ENCODE measurements at regions not wholly inside any gene's neighbourhood (a gene's known extent, or its start where the extent isn't known, plus 50 kb on each side); places are given as distances from the start of the nearest gene placed in this dataset.

DNA sequence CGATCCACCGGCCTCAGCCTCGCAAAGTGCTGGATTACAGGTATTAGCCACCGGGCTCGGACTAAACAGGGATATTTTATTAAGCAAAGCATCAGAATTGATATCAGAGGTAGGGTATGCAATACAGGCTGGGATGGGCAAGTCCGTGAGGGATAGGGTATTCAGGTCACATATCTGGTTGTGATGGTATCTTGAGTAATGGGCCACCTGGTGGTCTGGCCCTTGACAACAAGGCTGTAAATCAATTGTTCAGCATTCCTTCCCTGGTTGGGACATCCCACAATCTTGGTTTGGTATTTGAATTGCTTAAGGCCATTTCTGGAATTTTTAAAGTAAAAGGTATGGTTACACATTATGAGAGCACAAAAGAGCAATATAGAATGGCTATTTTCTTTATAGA, 1588.0 kb downstream of the SLITRK1 start:
- no peak for DNase-seq (ENCODE audit: low read depth, low spot score)
- ChIA-PET CTCF (no interaction called here), POLR2A (no interaction called here)
- H3K4me3 ChIP-seq (ENCODE audit: low read depth, low read length), result no peak overlapping the region
- TF ChIP-seq, protein P1, sequence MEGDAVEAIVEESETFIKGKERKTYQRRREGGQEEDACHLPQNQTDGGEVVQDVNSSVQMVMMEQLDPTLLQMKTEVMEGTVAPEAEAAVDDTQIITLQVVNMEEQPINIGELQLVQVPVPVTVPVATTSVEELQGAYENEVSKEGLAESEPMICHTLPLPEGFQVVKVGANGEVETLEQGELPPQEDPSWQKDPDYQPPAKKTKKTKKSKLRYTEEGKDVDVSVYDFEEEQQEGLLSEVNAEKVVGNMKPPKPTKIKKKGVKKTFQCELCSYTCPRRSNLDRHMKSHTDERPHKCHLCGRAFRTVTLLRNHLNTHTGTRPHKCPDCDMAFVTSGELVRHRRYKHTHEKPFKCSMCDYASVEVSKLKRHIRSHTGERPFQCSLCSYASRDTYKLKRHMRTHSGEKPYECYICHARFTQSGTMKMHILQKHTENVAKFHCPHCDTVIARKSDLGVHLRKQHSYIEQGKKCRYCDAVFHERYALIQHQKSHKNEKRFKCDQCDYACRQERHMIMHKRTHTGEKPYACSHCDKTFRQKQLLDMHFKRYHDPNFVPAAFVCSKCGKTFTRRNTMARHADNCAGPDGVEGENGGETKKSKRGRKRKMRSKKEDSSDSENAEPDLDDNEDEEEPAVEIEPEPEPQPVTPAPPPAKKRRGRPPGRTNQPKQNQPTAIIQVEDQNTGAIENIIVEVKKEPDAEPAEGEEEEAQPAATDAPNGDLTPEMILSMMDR (IDR thresholded peaks at IDR 0.05; ENCODE audit: insufficient read depth, low read length, missing control alignments), result no peak

DNA sequence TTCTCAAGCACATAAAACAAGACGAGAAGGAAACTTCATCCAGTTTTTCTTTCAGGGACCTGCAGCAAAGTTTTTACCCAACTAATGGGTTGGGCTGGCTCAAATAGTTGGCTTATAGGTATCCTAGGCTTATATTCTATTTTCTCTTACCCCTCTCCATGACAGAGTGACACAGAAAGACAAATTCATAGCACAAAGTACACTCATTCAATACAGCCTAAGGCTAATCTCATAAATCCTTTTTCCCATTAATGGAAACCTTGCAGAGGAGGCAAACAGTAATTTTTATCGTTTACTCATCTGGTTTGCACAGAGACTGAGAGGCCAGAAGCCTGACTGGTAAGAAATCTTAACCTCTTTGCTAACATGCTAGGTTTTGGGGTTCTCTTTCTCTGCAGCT, 1589.9 kb downstream of the SLITRK1 start:
- ChIA-PET CTCF (no interaction called here), POLR2A (no interaction called here)
- H3K4me3 ChIP-seq (ENCODE audit: low read depth, low read length), result no peak overlapping the region
- TF ChIP-seq, protein P1 (IDR thresholded peaks at IDR 0.05; ENCODE audit: insufficient read depth, low read length, missing control alignments), result no peak
- no peak for DNase-seq (ENCODE audit: low read depth, low spot score)

DNA sequence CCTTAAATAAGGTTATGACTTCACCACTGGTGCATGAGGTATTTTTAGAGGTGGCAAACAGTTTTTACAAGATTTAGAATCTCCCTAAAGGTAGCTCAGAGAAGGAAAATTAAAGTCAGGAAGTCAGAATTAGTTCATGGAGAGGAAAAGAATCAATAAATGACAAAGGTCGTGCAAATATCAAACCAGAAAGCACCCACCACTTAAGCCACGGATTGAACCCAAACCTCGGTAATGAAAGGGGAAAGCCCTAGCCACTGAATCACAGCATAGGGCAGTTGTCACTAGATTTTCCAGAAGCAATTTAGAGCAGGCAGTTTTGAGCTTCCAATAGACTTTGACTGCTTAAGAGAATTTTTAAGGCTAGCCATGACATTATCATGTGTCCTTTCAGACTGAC, 1590.4 kb downstream of the SLITRK1 start:
- DNase-seq (ENCODE audit: low read depth, low spot score), result no peak
- TF ChIP-seq, protein P1 (IDR thresholded peaks at IDR 0.05; ENCODE audit: insufficient read depth, low read length, missing control alignments), result no peak
- ChIA-PET CTCF (no interaction called here), POLR2A (no interaction called here)
- H3K4me3 ChIP-seq (ENCODE audit: low read depth, low read length), result no peak overlapping the region

DNA sequence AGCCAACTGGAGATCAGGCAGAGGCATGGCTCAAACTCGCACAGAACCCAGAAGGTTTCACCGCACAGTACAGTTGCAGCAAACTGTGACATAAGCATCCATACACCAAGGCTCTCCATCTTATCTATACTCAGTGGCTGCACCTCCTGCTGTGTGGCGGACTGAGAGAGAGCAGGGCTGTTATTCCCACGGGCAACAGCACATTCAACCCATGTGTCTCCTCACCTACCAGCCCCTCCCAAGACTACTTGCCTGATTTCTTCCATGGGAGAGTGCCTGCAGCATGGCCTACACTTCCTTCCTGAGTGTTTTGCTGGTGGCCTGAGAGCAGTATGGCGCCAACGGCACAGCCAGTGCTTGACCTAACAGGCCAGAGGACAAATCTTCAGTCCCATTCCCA, 1606.6 kb downstream of the SLITRK1 start:
- DNase-seq (ENCODE audit: low read depth, low spot score), result no peak
- CTCF ChIA-PET, result no interaction called here
- TF ChIP-seq, protein P1 (IDR thresholded peaks at IDR 0.05; ENCODE audit: insufficient read depth, low read length, missing control alignments), result no peak
- POLR2A ChIA-PET, result no interaction called here
- H3K4me3 ChIP-seq (ENCODE audit: low read depth, low read length), result no peak overlapping the region

DNA sequence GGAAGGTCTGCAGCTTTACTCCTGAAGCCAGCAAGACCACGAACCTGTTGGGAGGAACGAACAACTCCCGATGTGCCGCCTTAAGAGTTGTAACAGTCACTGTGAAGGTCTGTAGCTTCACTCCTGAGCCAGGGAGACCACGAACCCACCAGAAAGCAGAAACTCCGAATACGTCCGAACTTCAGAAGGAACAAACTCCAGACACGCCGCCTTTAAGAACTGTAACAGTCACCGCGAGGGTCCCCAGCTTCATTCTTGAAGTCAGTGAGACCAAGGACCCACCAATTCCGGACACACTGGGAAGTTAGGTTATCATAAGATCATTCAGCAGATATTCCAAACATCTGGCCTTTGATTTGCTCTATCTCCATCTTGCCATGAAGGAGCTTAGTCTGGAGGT, 1623.0 kb downstream of the SLITRK1 start:
- TF ChIP-seq, protein P1 (IDR thresholded peaks at IDR 0.05; ENCODE audit: insufficient read depth, low read length, missing control alignments), result no peak
- ChIA-PET CTCF (no interaction called here), POLR2A (no interaction called here)
- no peak for DNase-seq (ENCODE audit: low read depth, low spot score)
- no peak overlapping the region for H3K4me3 ChIP-seq (ENCODE audit: low read depth, low read length)

DNA sequence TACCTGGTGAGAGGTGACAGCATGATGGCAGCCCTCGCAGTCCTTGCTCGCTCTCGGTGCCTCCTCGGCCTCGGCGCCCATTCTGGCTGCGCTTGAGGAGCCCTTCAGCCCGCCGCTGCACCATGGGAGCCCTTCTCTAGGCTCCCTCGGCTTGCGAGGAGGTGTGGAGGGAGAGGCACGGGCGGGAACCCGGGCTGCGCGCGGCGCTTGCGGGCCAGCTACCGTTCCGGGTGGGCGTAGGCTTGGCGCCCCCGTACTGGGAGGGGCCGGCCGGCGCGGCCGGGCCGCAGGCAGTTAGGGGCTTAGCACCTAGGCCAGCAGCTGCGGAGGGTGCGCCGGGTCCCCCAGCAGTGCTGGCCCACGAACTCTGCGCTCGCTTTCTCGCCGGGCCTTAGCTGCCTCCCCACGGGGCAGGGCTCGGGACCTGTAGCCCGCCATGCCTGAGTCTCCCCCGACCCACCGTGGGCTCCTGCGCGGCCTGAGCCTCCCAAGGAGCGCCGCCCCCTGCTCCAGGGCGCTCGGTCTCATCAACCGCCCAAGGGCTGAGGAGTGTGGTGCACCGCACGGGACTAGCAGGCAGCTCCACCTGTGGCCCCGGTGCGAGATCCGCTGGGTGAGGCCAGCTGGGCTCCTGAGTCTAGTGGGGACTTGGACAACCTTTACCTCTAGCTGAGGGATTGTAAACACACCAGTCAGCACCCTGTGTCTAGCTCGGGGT, 1624.3 kb downstream of the SLITRK1 start:
- no peak for DNase-seq (ENCODE audit: low read depth, low spot score)
- TF ChIP-seq, protein P1 (IDR thresholded peaks at IDR 0.05; ENCODE audit: insufficient read depth, low read length, missing control alignments), result no peak
- POLR2A ChIA-PET, result no interaction called here
- no peak overlapping the region for H3K4me3 ChIP-seq (ENCODE audit: low read depth, low read length)
- CTCF ChIA-PET, result no interaction called here
